ENCODE measurements at regions not wholly inside any gene's neighbourhood (a gene's known extent, or its start where the extent isn't known, plus 50 kb on each side); places are given as distances from the start of the nearest gene placed in this dataset.

GRCh38 chr22:19626042-19626587 lies 88.2 kb upstream of the SEPTIN5 start:
- Histone ChIP-seq H3K4me2 (ENCODE audit: insufficient read depth, low read length) (no peak overlapping the region), H3K27ac (ENCODE audit: low read length) (no peak overlapping the region), H3K9me3 (ENCODE audit: insufficient read depth, low read length, severe bottlenecking) (no peaks in the 10 kb centered on the region), H2AFZ (ENCODE audit: low read depth, low read length) (no peak overlapping the region), H3K9ac (ENCODE audit: low read depth, low read length) (no peak overlapping the region), H3K36me3 (ENCODE audit: insufficient read depth, low read length) (no peaks in the 10 kb centered on the region), H4K20me1 (ENCODE audit: insufficient read depth, low read length) (no peaks in the 10 kb centered on the region), H3K27me3 (ENCODE audit: insufficient read depth, low read length, poor library complexity) (no peaks in the 10 kb centered on the region), H3K79me2 (ENCODE audit: insufficient read depth, low read length) (no peaks in the 10 kb centered on the region), H3K4me1 (ENCODE audit: insufficient read depth, low read length) (no peaks in the 10 kb centered on the region), H3K4me3 (ENCODE audit: low read depth in 1 of 2, low read length in 2 of 2) (no peak overlapping the region)
- no peak for TF ChIP-seq EZH2 (IDR thresholded peaks at IDR 0.05; ENCODE audit: borderline replicate concordance, low read depth, low read length, severe bottlenecking)
- TF ChIP-seq, protein P1, sequence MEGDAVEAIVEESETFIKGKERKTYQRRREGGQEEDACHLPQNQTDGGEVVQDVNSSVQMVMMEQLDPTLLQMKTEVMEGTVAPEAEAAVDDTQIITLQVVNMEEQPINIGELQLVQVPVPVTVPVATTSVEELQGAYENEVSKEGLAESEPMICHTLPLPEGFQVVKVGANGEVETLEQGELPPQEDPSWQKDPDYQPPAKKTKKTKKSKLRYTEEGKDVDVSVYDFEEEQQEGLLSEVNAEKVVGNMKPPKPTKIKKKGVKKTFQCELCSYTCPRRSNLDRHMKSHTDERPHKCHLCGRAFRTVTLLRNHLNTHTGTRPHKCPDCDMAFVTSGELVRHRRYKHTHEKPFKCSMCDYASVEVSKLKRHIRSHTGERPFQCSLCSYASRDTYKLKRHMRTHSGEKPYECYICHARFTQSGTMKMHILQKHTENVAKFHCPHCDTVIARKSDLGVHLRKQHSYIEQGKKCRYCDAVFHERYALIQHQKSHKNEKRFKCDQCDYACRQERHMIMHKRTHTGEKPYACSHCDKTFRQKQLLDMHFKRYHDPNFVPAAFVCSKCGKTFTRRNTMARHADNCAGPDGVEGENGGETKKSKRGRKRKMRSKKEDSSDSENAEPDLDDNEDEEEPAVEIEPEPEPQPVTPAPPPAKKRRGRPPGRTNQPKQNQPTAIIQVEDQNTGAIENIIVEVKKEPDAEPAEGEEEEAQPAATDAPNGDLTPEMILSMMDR (IDR thresholded peaks at IDR 0.05; ENCODE audit: borderline replicate concordance, extremely low read depth, low read length, poor library complexity, severe bottlenecking), result no peak
- ATAC-seq (ENCODE audit: insufficient read depth, low read depth) (no peak), DNase-seq (no peak)

- Histone ChIP-seq H3K79me2 (ENCODE audit: insufficient read depth, low read length) (no peaks in the 10 kb centered on the region), H4K20me1 (ENCODE audit: insufficient read depth, low read length) (no peaks in the 10 kb centered on the region), H3K9ac (ENCODE audit: low read depth, low read length) (no peak overlapping the region), H3K27me3 (ENCODE audit: insufficient read depth, low read length, poor library complexity) (no peaks in the 10 kb centered on the region), H3K4me3 (ENCODE audit: low read depth in 1 of 2, low read length in 2 of 2) (no peak overlapping the region), H2AFZ (ENCODE audit: low read depth, low read length) (no peak overlapping the region), H3K27ac (ENCODE audit: low read length) (no peak overlapping the region), H3K36me3 (ENCODE audit: insufficient read depth, low read length) (no peaks in the 10 kb centered on the region), H3K4me2 (ENCODE audit: insufficient read depth, low read length) (no peak overlapping the region), H3K4me1 (ENCODE audit: insufficient read depth, low read length) (no peaks in the 10 kb centered on the region), H3K9me3 (ENCODE audit: insufficient read depth, low read length, severe bottlenecking) (no peaks in the 10 kb centered on the region)
- ATAC-seq (ENCODE audit: insufficient read depth, low read depth) (no peak), DNase-seq (no peak)
- TF ChIP-seq EZH2 (IDR thresholded peaks at IDR 0.05; ENCODE audit: borderline replicate concordance, low read depth, low read length, severe bottlenecking), result no peak
- TF ChIP-seq, protein P1 (IDR thresholded peaks at IDR 0.05; ENCODE audit: borderline replicate concordance, extremely low read depth, low read length, poor library complexity, severe bottlenecking), result no peak
Measured at GRCh38 chr22:19626666-19627065, 87.6 kb upstream of the SEPTIN5 start.

- Histone ChIP-seq H3K27ac (ENCODE audit: low read length) (no peak overlapping the region), H3K36me3 (ENCODE audit: insufficient read depth, low read length) (no peaks in the 10 kb centered on the region), H4K20me1 (ENCODE audit: insufficient read depth, low read length) (no peaks in the 10 kb centered on the region), H2AFZ (ENCODE audit: low read depth, low read length) (no peak overlapping the region), H3K9me3 (ENCODE audit: insufficient read depth, low read length, severe bottlenecking) (no peaks in the 10 kb centered on the region), H3K79me2 (ENCODE audit: insufficient read depth, low read length) (no peaks in the 10 kb centered on the region), H3K4me1 (ENCODE audit: insufficient read depth, low read length) (no peaks in the 10 kb centered on the region), H3K27me3 (ENCODE audit: insufficient read depth, low read length, poor library complexity) (no peaks in the 10 kb centered on the region), H3K4me2 (ENCODE audit: insufficient read depth, low read length) (no peak overlapping the region), H3K9ac (ENCODE audit: low read depth, low read length) (no peak overlapping the region), H3K4me3 (ENCODE audit: low read depth in 1 of 2, low read length in 2 of 2) (no peak overlapping the region)
- DNase-seq (no peak), ATAC-seq (ENCODE audit: insufficient read depth, low read depth) (no peak)
- no peak for TF ChIP-seq EZH2 (IDR thresholded peaks at IDR 0.05; ENCODE audit: borderline replicate concordance, low read depth, low read length, severe bottlenecking)
- TF ChIP-seq, protein P1 (IDR thresholded peaks at IDR 0.05; ENCODE audit: borderline replicate concordance, extremely low read depth, low read length, poor library complexity, severe bottlenecking), result no peak
Measured at GRCh38 chr22:19628038-19628776, 86.1 kb upstream of the SEPTIN5 start.
